Chondrocyte (in vitro differentiated cells): ENCODE measurements at regions not wholly inside any gene's neighbourhood (a gene's known extent, or its start where the extent isn't known, plus 50 kb on each side); places are given as distances from the start of the nearest gene placed in this dataset.
A peak's percentile ranks its signal among the peaks of the same experiment; 100 is the strongest.

ENCODE experiments used
- DNase-seq: peaks from one replicate; pipeline ENCODE4 v3.0.0; 2021; ENCODE audit warnings: mixed read lengths, low spot score
- H3K27ac Mint-ChIP-seq: one replicate; pipeline ENCODE4 v1.8.0; 2021; ENCODE audit warnings: mild to moderate bottlenecking, moderate library complexity, mixed read lengths; ENCODE audit not compliant: unreplicated experiment
- H3K27me3 Mint-ChIP-seq: 2 replicates; pipeline ENCODE4 v1.8.0; 2021; ENCODE audit warnings: low read depth, mixed read lengths
- H3K36me3 Mint-ChIP-seq: 2 replicates; pipeline ENCODE4 v1.8.0; 2021; ENCODE audit warnings: low read depth, mixed read lengths
- H3K4me1 Mint-ChIP-seq: 2 replicates; pipeline ENCODE4 v1.8.0; 2021; ENCODE audit warnings: low read depth, mild to moderate bottlenecking, mixed read lengths
- H3K4me3 Mint-ChIP-seq: one replicate; pipeline ENCODE4 v1.8.0; 2021; ENCODE audit warnings: mild to moderate bottlenecking, moderate library complexity, mixed read lengths; ENCODE audit not compliant: unreplicated experiment
- H3K9me3 Mint-ChIP-seq: 2 replicates; pipeline ENCODE4 v1.8.0; 2021; ENCODE audit warnings: low read depth, mixed read lengths
- CTCF ChIP-seq: fragments of 200-600 bp; sonication (generic); IDR thresholded peaks from 2 replicates; pipeline ENCODE4 v1.5.0; 2021; ENCODE audit warnings: antibody characterized with exemption, mild to moderate bottlenecking, moderate library complexity

- no peak overlapping the region for H3K4me3 Mint-ChIP-seq
- TF ChIP-seq CTCF = no peak
- H3K9me3 Mint-ChIP-seq = no peaks in the 10 kb centered on the region
- H3K27ac Mint-ChIP-seq = no peak overlapping the region
- no peaks in the 10 kb centered on the region for H3K36me3 Mint-ChIP-seq
- peaks cover 5% of the 10 kb centered on the region for H3K27me3 Mint-ChIP-seq
- no peaks in the 10 kb centered on the region for H3K4me1 Mint-ChIP-seq
- no peak for DNase-seq
Observed at GRCh38 chr6:14506656-14507246, 389.2 kb downstream of the CD83 start.

DNA sequence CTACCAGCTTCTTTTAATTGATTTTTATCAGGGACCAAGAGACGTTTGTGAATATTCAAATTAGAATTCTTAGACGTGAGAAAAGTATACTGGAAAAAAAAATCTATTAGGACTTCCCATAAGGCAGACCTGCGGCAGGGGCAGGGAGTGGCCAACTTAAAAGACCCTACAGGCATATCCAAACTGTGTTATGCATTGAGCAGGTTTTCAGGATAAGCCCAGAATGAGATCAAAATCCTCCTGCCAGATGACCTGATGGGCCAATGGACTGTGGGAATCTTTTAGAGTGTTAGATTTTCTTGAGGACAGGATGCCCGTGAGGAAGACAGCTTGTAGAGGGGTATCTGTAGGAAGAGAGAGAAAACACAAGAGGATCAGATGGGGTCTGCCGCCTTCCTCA, 391.5 kb downstream of the CD83 start:
- no peak for DNase-seq
- Mint-ChIP-seq H3K27me3 (peaks cover 5% of the 10 kb centered on the region), H3K4me1 (peaks cover 2% of the 10 kb centered on the region), H3K36me3 (no peaks in the 10 kb centered on the region), H3K27ac (no peak overlapping the region), H3K9me3 (no peaks in the 10 kb centered on the region), H3K4me3 (no peak overlapping the region)
- no peak for TF ChIP-seq CTCF

DNA sequence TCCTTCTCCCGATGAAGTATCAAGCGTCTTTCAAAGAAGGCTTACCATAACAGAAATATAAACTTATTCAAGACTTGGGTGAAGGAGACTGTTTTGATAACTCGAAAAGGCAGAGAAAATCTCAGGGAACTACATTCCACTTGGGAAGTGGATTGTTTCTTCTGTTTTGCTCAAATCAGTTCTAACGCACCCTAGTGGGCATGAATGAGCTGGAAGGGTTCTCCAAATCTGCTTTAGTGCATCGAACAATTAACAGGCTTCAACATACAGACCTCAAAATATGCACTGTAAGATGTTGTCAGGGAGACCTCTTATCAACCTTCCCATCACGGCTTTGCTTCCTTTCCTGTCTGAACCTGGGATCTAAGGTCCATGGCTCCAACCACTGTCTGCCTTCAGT, 392.5 kb downstream of the CD83 start:
- Mint-ChIP-seq H3K27ac (no peak overlapping the region), H3K4me3 (no peak overlapping the region), H3K36me3 (no peaks in the 10 kb centered on the region), H3K9me3 (no peaks in the 10 kb centered on the region), H3K27me3 (peaks cover 5% of the 10 kb centered on the region), H3K4me1 (peaks cover 2% of the 10 kb centered on the region)
- no peak for DNase-seq
- TF ChIP-seq CTCF = peak; percentile 24

DNA sequence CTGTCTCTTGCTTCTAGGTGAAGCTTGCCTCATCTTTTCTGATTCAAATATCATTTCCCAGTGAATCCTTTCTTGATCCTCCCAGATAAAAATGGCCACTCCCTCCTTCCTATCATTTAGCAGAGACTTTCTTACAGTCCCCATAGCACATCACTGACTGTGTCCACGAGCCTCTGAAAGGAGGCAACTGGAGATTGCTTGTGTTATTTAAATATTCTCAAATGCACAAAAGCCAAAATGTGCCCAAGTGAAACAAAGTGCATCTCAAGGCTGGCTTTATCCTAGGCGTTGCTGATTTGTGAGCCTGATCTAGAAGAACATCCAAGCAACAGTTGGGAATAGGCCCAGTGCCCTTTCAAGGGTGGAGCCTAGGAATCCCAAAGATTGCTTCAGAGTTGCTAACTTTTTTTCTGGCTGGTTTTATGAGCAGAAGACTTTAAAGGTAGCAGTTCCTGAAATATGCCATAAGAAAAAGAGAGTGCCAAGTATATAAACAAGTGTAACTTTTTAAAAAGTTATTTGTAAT, 393.6 kb downstream of the CD83 start:
- Mint-ChIP-seq H3K27me3 (peaks cover 5% of the 10 kb centered on the region), H3K27ac (no peak overlapping the region), H3K4me3 (no peak overlapping the region), H3K4me1 (peaks cover 2% of the 10 kb centered on the region), H3K9me3 (no peaks in the 10 kb centered on the region), H3K36me3 (no peaks in the 10 kb centered on the region)
- no peak for TF ChIP-seq CTCF
- no peak for DNase-seq

GRCh38 chr6:14512246-14512645, 394.7 kb downstream of the CD83 start:
- H3K27me3 Mint-ChIP-seq = peaks cover 5% of the 10 kb centered on the region
- no peak overlapping the region for H3K4me3 Mint-ChIP-seq
- H3K9me3 Mint-ChIP-seq = no peaks in the 10 kb centered on the region
- no peak for TF ChIP-seq CTCF
- H3K27ac Mint-ChIP-seq = no peak overlapping the region
- no peaks in the 10 kb centered on the region for H3K36me3 Mint-ChIP-seq
- peaks cover 2% of the 10 kb centered on the region for H3K4me1 Mint-ChIP-seq
- DNase-seq = no peak
